Panc1 (cell line): ENCODE measurements at regions not wholly inside any gene's neighbourhood (a gene's known extent, or its start where the extent isn't known, plus 50 kb on each side); places are given as distances from the start of the nearest gene placed in this dataset.

Source experiments
- ATAC-seq: fragments of 200-7000 bp; cut with Tn5 transposase; 2 replicates; pipeline ENCODE4 v1.9.1; 2020; ENCODE audit warnings: mild to moderate bottlenecking, moderate library complexity
- BruUV-seq: library from RNA; stranded (reverse); fragments of 400-500 nt; replicated peaks from 2 replicates; lab custom pipeline; 2021; lab: Mats Ljungman, UMichigan
- CTCF ChIA-PET: fragments of 300-600 bp; sonication (Branson Sonifier 250); formaldehyde crosslinking; loops from one replicate; lab custom pipeline; 2022; ENCODE audit warnings: antibody characterized with exemption; lab: Charles Lee
- POLR2A ChIA-PET: fragments of 300-600 bp; sonication (Branson Sonifier 250); formaldehyde crosslinking; loops from one replicate; lab custom pipeline; 2022; ENCODE audit warnings: antibody characterized with exemption; lab: Charles Lee
- DNase-seq: peaks from one replicate; pipeline ENCODE4 v3.0.0-alpha.2; 2010; ENCODE audit warnings: low read depth, low spot score
- H3K27ac ChIP-seq: 2 replicates; pipeline ENCODE4 v1.5.1; 2011; ENCODE audit warnings: mild to moderate bottlenecking, low read length, inconsistent platforms
- H3K27me3 ChIP-seq: fragments of 200-500 bp; sonication (Bioruptor generic); 2 replicates; pipeline ENCODE4 v1.6.0; 2014; ENCODE audit warnings: low read length, inconsistent platforms; ENCODE audit not compliant: control insufficient read depth, insufficient read depth
- H3K36me3 ChIP-seq: fragments of 200-500 bp; sonication (Bioruptor generic); 2 replicates; pipeline ENCODE4 v1.5.1; 2014; ENCODE audit warnings: inconsistent platforms, mild to moderate bottlenecking, low read length, moderate library complexity; ENCODE audit not compliant: control insufficient read depth, insufficient read depth
- H3K4me1 ChIP-seq: 2 replicates; pipeline ENCODE4 v1.5.1; 2011; ENCODE audit warnings: inconsistent platforms, mild to moderate bottlenecking, low read length, moderate library complexity; ENCODE audit not compliant: control insufficient read depth, insufficient read depth
- H3K4me3 ChIP-seq, 2 experiments: 2 replicates each; pipeline ENCODE4 v1.5.1; 2011 to 2012; ENCODE audit warnings: low read depth in 2 of 2, low read length in 2 of 2, mild to moderate bottlenecking in 2 of 2, inconsistent platforms in 1 of 2, moderate library complexity in 1 of 2
- H3K9me3 ChIP-seq: fragments of 200-500 bp; sonication (Bioruptor generic); 2 replicates; pipeline ENCODE4 v1.5.1; 2014; ENCODE audit warnings: low read depth, mild to moderate bottlenecking, inconsistent platforms, low read length, moderate library complexity; ENCODE audit not compliant: control insufficient read depth, insufficient read depth
- CTCF ChIP-seq: fragments of 450-650 bp; IDR thresholded peaks from 2 replicates; pipeline ENCODE4 v1.5.1; 2017; ENCODE audit warnings: mild to moderate bottlenecking
- POLR2AphosphoS5 ChIP-seq: IDR thresholded peaks from 2 replicates; pipeline ENCODE4 v1.6.1; 2012; ENCODE audit warnings: mild to moderate bottlenecking, low read depth, low read length, moderate library complexity
- REST ChIP-seq, 2 experiments: IDR thresholded peaks; 2 replicates each; pipeline ENCODE4 v1.6.1; 2011 to 2012; ENCODE audit warnings: low read depth in 2 of 2, control low read depth in 1 of 2, low read length in 1 of 2, mild to moderate bottlenecking in 1 of 2, moderate library complexity in 1 of 2; ENCODE audit not compliant: insufficient read depth in 1 of 2
- SIN3A ChIP-seq: IDR thresholded peaks from 2 replicates; pipeline ENCODE4 v1.6.1; 2012; ENCODE audit warnings: low read depth, mild to moderate bottlenecking, low read length, moderate library complexity, borderline replicate concordance; ENCODE audit not compliant: insufficient read depth
- TCF7L2 ChIP-seq: IDR thresholded peaks from 2 replicates; pipeline ENCODE4 v1.6.1; 2011; ENCODE audit warnings: mild to moderate bottlenecking, low read depth, low read length, inconsistent platforms
- in situ Hi-C: cut with HindIII; loops from 2 replicates; pipeline ENCODE4 v1.10.0; 2016; ENCODE audit warnings: low sequenced_read_pairs, low pct_unique_long_range_greater_than_20kb
- intact Hi-C: fragments of 100-400 bp; cut with micrococcal nuclease; formaldehyde crosslinking; loops from one replicate; pipeline ENCODE4 v1.10.0; 2022; ENCODE audit not compliant: unreplicated experiment

GRCh38 chr6:150478656-150479545, 110.1 kb downstream of the IYD start:
- Histone ChIP-seq H3K4me1 (no peaks in the 10 kb centered on the region), H3K4me3 (no peak overlapping the region), H3K27me3 (no peaks in the 10 kb centered on the region), H3K36me3 (no peaks in the 10 kb centered on the region), H3K9me3 (no peaks in the 10 kb centered on the region), H3K27ac (no peak overlapping the region)
- ATAC-seq (no peak), DNase-seq (no peak)
- TF ChIP-seq CTCF = no peak
- no peak for TF ChIP-seq POLR2AphosphoS5
- no peak for TF ChIP-seq REST (IDR thresholded peaks at IDR 0.05; ENCODE audit: insufficient read depth in 1 of 2, low read depth in 2 of 2, low read length in 1 of 2)
- TF ChIP-seq TCF7L2 = no peak
- TF ChIP-seq SIN3A = no peak
- no TSS peak for BruUV-seq
- ChIA-PET CTCF (no interaction called here), POLR2A (no interaction called here)
- intact Hi-C loops = no loop called here
- in situ Hi-C loops = no loop called here

GRCh38 chr6:150482883-150483409, 114.1 kb downstream of the IYD start:
- no peak for TF ChIP-seq SIN3A
- TF ChIP-seq REST (IDR thresholded peaks at IDR 0.05; ENCODE audit: insufficient read depth in 1 of 2, low read depth in 2 of 2, low read length in 1 of 2) = no peak
- no peak for TF ChIP-seq CTCF
- TF ChIP-seq POLR2AphosphoS5 = no peak
- TF ChIP-seq TCF7L2 = no peak
- intact Hi-C loops (no loop called here), in situ Hi-C loops (no loop called here)
- ChIA-PET CTCF (no interaction called here), POLR2A (no interaction called here)
- H3K4me3 ChIP-seq = no peak overlapping the region
- no peaks in the 10 kb centered on the region for H3K27me3 ChIP-seq
- no peak for DNase-seq
- no peak for ATAC-seq
- BruUV-seq = no TSS peak
- no peaks in the 10 kb centered on the region for H3K9me3 ChIP-seq
- H3K4me1 ChIP-seq = no peaks in the 10 kb centered on the region
- no peak overlapping the region for H3K27ac ChIP-seq
- no peaks in the 10 kb centered on the region for H3K36me3 ChIP-seq
